ENCODE measurements at regions not wholly inside any gene's neighbourhood (a gene's known extent, or its start where the extent isn't known, plus 50 kb on each side); places are given as distances from the start of the nearest gene placed in this dataset.

- TF ChIP-seq CTCF (conservative IDR thresholded peaks at IDR 0.05; ENCODE audit: low read depth, low read length) (no peak), EZH2phosphoT487 (IDR thresholded peaks at IDR 0.05; ENCODE audit: borderline replicate concordance, low read length) (no peak)
These were observed 103.4 kb upstream of the PDE10A start for GRCh38 chr6:165766457-165766856.
